AG09319 (cell line): ENCODE measurements at regions not wholly inside any gene's neighbourhood (a gene's known extent, or its start where the extent isn't known, plus 50 kb on each side); places are given as distances from the start of the nearest gene placed in this dataset.

Experiments
- DNase-seq: peaks from one replicate; pipeline ENCODE4 v3.0.0-alpha.2; 2010; ENCODE audit warnings: low read depth; ENCODE audit errors: extremely low read depth
- TF ChIP-seq, protein P1 (sequence below): IDR thresholded peaks from 2 replicates; pipeline ENCODE4 v1.5.1; 2011; ENCODE audit warnings: low read depth, mild to moderate bottlenecking, inconsistent platforms, low read length, moderate library complexity

- DNase-seq, result no peak
- TF ChIP-seq, protein P1, sequence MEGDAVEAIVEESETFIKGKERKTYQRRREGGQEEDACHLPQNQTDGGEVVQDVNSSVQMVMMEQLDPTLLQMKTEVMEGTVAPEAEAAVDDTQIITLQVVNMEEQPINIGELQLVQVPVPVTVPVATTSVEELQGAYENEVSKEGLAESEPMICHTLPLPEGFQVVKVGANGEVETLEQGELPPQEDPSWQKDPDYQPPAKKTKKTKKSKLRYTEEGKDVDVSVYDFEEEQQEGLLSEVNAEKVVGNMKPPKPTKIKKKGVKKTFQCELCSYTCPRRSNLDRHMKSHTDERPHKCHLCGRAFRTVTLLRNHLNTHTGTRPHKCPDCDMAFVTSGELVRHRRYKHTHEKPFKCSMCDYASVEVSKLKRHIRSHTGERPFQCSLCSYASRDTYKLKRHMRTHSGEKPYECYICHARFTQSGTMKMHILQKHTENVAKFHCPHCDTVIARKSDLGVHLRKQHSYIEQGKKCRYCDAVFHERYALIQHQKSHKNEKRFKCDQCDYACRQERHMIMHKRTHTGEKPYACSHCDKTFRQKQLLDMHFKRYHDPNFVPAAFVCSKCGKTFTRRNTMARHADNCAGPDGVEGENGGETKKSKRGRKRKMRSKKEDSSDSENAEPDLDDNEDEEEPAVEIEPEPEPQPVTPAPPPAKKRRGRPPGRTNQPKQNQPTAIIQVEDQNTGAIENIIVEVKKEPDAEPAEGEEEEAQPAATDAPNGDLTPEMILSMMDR, result no peak
Measured at GRCh38 chr12:43294916-43295315, 257.1 kb downstream of the ADAMTS20 start.

GRCh38 chr12:43294147-43294546 is 257.9 kb downstream of the ADAMTS20 start:
- DNase-seq, result no peak
- TF ChIP-seq, protein P1, result no peak

DNA sequence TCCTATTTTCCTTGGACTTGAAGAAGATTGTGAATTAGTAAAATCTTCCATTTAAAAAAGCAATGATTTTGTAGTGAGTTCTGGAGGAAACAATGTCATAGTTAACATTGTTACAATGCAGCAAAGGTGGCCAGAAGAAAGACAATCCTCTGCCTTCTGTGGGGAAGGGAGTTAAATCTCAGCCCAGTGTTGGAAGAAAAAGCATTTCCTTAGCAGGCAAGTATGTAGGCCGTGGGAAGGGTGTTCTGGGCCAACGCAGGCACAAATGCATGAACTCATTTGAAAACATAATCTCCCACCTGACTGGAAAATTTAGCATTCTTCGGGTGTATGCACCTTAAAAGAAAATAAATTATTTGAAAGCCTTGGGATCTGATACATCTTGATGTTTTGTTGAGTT is 258.6 kb downstream of the ADAMTS20 start:
- TF ChIP-seq, protein P1, result no peak
- no peak for DNase-seq

DNA sequence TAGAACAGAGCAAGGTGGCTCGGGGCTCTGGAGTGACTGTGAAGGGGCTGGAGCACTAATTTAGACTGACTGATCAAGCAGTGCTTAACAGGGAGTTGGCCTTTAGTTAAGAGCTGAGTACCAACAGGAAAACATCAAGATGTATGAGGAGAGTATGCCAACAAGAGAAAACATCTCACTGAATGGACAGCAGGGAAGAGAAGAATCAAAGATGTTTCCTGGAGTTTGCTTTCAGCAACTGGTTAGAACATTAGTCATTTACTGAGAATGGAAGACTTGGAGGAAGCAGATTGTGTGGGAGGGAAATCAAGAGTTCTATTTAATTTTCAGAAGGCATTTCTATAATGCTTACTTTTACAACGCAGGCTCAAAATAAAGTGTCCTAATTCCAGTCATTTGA is 259.3 kb downstream of the ADAMTS20 start:
- DNase-seq, result no peak
- TF ChIP-seq, protein P1, result no peak

DNA sequence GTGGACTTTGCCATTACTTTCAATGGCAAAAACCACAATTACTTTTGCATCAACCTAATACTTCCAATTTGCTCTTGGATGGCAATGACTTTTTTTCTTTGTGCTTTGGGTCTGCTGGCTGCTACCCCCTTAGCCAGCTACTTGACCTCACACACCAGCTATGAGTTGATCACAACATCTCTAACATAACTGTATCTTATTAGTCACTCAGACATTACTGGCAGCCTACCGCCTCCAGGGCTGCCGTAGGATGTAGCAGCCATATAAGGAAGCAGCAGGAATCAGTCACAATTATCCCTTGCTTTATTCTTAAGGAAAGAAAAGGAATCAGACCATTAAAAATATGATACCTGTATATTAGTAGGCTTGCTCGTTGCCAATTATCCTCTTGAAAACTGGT is 260.5 kb downstream of the ADAMTS20 start:
- TF ChIP-seq, protein P1, result no peak
- no peak for DNase-seq

DNA sequence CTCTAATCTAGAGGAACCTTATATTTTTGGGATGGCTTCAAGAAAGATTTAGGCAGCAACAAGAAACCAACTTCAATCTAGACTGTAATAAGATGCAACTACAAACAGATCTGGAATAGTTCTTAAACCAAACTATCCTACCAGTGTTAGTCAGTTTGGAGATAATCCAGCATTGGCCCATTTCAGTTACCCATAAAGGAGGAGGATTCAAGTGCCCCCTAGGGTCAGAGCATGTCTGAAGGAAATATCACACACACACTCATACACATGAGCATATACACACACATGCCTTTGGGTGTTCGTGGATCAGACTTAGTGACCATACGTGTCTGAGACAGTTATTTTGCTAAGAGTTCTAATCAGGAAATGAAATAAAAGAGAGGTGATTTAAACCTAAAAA is 261.2 kb downstream of the ADAMTS20 start:
- DNase-seq, result no peak
- TF ChIP-seq, protein P1, result no peak

- DNase-seq, result peak; percentile 30
- TF ChIP-seq, protein P1, result no peak
Measured at GRCh38 chr12:43289426-43289801, 262.6 kb downstream of the ADAMTS20 start.
